Activated T-cell treated with anti-CD3 and anti-CD28 coated beads, Interleukin-2, amount 50 U/mL, for 1 hour (primary cell): ENCODE measurements at regions not wholly inside any gene's neighbourhood (a gene's known extent, or its start where the extent isn't known, plus 50 kb on each side); places are given as distances from the start of the nearest gene placed in this dataset.

Experiments used
- DNase-seq: peaks from one replicate; pipeline ENCODE4 v3.0.0-alpha.2; 2020

- DNase-seq: no peak
Measured at GRCh38 chr1:228979325-228979699, 244.0 kb downstream of the RHOU start.

GRCh38 chr1:228979774-228980173 lies 244.5 kb downstream of the RHOU start:
- DNase-seq: no peak

DNA sequence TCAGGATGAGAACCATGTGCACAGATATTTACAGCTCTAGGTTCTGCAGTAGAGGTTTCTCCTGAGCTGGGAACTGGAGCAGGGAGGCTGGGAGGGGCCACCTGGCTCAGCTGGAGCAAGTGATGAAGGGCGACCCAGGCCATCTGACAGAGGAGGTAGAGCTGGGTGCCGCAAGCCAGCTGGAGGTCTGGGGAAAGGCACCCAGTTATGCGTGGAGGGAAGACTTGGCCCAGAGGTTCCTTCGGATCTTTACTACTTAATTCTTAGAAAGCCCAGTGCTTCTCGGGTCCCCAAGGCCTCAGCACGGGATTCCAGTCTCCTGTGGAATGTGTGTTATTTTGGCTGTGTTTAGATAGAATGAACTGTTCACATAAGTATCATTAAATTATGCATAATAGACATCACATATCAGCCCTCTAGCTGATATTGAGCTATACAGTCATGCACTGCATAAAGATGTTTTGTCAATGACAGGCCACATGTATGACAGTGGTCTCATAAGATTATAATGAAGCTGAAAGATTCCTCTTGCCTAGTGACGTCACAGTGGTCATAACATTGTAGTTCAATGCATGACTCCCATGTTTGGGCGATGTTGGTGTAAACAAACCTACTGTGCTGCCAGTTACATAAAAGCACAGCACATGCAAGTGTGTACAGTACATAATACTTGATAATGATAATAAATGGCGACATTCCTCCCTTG lies 245.1 kb downstream of the RHOU start:
- DNase-seq: no peak

- no peak for DNase-seq
Measured at GRCh38 chr1:228982637-228983036, 247.4 kb downstream of the RHOU start.

- no peak for DNase-seq
Measured at GRCh38 chr1:228983231-228983660, 248.0 kb downstream of the RHOU start.

GRCh38 chr1:228983661-228984060 lies 248.4 kb downstream of the RHOU start:
- DNase-seq: no peak

DNA sequence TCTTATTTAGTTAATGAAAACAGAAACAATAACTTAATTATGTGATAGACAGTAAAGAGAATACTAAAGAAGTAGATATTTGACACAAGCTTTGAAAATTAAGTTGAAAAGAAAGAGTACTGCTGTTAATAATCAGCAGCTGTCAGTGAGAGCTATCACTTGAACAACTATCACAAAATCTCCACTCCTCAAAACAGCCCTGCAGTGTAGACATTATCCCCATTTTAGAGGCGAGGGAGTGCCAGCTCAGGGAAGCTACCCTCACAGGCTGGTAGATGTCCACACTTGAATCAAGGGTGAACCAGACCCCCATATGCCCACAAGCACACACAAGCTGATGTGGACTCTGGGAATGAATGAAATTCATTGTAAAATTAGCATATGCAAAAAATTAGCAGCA lies 248.8 kb downstream of the RHOU start:
- DNase-seq: no peak

GRCh38 chr1:228984646-228985631 lies 249.7 kb downstream of the RHOU start:
- DNase-seq: no peak

DNA sequence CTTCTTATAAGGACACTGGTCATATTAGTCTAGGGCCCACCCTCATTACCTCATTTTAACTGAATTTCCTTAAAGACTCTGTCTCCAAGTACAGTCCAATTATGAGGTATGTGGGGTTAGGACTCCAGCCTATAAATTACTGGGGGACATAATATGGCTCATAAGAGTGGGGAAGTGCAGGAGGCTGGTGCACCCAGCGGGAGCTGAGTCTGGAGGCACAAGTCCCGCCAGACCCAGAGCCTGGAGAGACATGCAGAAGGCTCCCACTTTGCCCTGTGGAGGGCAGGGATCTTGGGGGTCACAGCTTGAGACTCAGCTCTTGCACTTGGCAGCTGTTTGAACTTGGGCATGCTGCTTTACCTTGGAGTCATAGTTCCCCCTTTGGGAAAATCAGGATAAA lies 250.4 kb downstream of the RHOU start:
- no peak for DNase-seq

DNA sequence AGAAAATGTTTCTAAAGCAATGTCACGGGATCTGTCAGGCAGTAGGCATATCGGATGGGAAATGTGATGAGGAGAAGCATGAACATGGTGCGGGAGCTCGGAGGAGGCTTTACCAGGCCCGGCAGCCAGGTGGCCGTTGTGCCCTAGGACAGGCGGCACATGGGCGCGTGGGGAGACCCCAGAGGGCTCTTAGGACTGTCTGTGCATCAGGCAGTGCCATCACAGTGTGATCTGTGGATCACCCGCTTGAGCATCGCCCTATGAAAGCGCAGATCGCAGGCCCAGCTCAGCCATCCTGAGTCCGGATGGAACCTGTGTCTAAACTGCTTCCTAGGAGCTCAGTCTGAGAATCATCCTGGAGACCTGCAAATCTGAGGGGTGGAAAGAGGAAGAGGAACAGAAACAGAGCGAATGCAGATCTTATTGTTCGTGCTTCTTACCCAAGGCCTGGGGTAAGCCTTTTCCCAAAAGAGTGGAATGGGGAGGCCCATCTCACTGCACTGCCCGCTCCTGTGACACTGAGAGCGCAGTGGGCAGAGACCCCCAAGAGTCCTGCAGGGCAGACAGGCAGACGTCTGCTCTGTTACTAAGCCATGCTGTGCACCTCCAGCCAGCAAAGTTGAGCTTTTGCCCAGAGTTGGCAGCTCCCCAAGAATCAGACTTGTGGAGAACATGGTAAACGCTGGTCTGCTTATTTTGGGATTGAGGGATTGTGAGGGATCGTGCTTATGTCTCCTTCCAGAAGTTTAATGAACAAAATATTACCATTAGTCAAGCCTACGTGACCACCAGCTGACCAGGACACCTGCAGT lies 251.0 kb downstream of the RHOU start:
- DNase-seq: no peak

GRCh38 chr1:228987286-228987685 lies 252.0 kb downstream of the RHOU start:
- DNase-seq: no peak

- no peak for DNase-seq
Measured at GRCh38 chr1:228987736-228988506, 252.6 kb downstream of the RHOU start.

- no peak for DNase-seq
Measured at GRCh38 chr1:228988664-228989063, 253.4 kb downstream of the RHOU start.

- DNase-seq: no peak
Measured at GRCh38 chr1:228989176-228989575, 253.9 kb downstream of the RHOU start.

- no peak for DNase-seq
Measured at GRCh38 chr1:228989676-228989991, 254.4 kb downstream of the RHOU start.

GRCh38 chr1:228989992-228990827 lies 254.9 kb downstream of the RHOU start:
- no peak for DNase-seq

GRCh38 chr1:228990906-228991569 lies 255.8 kb downstream of the RHOU start:
- no peak for DNase-seq

DNA sequence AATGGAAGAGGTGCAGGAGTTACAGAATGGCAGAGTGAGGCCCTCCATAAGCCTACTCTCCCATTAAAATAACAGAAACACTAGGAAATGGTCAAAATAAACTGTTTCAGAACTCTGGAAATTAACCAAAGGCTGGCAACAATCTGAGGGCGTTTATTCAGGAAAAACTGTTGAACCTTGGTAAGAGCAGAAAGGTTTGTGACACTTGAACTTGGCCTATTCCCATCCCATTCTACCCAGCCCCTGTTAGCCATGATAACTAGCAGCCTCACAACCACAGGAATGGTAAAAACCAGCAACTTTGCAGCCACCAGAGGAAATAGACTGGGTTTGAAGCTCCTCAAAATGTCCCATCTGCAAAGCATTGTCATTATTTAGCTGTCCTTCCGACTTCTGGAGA lies 256.8 kb downstream of the RHOU start:
- DNase-seq: no peak

DNA sequence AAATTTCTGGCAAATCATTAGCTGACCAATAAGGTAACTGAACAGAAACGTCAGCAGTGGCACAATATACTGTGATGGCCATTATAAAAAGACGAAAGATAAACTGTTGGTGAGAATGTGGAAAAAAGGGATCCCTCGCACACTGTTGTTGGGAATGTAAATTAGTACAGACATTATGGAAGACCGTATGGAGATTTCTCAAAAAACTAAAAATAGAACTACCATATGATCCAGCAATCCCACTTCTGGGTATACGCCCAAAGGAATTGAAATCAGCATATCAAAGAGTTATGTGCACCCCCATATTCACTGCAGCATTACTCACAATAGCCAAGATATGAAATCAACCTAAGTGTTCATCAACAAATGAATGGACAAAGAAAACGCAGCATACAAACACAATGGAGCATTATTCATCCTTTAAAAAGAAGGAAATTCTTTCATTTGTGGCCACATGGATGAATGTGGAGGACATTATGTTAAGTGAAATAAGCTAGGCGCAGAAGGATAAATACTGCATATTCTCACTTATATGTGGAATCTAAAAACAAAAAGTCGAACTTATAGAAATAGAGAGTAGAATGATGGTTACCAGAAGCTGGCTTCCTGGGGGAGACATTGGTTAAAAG lies 257.7 kb downstream of the RHOU start:
- no peak for DNase-seq
